ENCODE measurements at regions not wholly inside any gene's neighbourhood (a gene's known extent, or its start where the extent isn't known, plus 50 kb on each side); places are given as distances from the start of the nearest gene placed in this dataset.

GRCh38 chr7:131753620-131754222, 197.3 kb upstream of the PODXL start:
- TF ChIP-seq CTCF (optimal IDR thresholded peaks at IDR 0.05 in 1 of 3, IDR thresholded peaks at IDR 0.05 in 1 of 3, conservative IDR thresholded peaks at IDR 0.05 in 1 of 3; ENCODE audit: extremely low read depth in 1 of 3, insufficient read depth in 2 of 3, low read length in 3 of 3) (peak; percentile 59 to 75 (median 69)), EZH2 (IDR thresholded peaks at IDR 0.05; ENCODE audit: low read length) (no peak)
